PC-3 (cell line): ENCODE measurements at regions not wholly inside any gene's neighbourhood (a gene's known extent, or its start where the extent isn't known, plus 50 kb on each side); places are given as distances from the start of the nearest gene placed in this dataset.

ENCODE experiments used
- ATAC-seq: fragments of 200-7000 bp; cut with Tn5 transposase; 2 replicates; pipeline ENCODE4 v1.9.1; 2020; ENCODE audit warnings: mild to moderate bottlenecking, moderate library complexity
- BruUV-seq: library from RNA; stranded (reverse); fragments of 400-500 nt; replicated peaks from 2 replicates; lab custom pipeline; 2021; lab: Mats Ljungman, UMichigan
- CTCF ChIA-PET: fragments of 300-600 bp; sonication (Branson Sonifier 250); formaldehyde crosslinking; loops from one replicate; lab custom pipeline; 2022; ENCODE audit warnings: antibody characterized with exemption; lab: Charles Lee
- POLR2A ChIA-PET: fragments of 300-600 bp; sonication (Branson Sonifier 250); formaldehyde crosslinking; loops from one replicate; lab custom pipeline; 2022; ENCODE audit warnings: antibody characterized with exemption; ENCODE audit not compliant: unreplicated experiment; lab: Charles Lee
- DNase-seq: peaks from one replicate; pipeline ENCODE4 v3.0.0-alpha.2; 2015
- H2AFZ ChIP-seq: fragments of 300-600 bp; sonication (generic); 2 replicates; pipeline ENCODE4 v1.6.0; 2016; ENCODE audit warnings: antibody characterized with exemption, low read length
- H3F3A ChIP-seq: fragments of 300-600 bp; sonication (generic); one replicate; pipeline ENCODE4 v1.6.0; 2017; ENCODE audit warnings: antibody characterized with exemption, low read length, control low read depth, mild to moderate bottlenecking; ENCODE audit not compliant: unreplicated experiment
- H3K27ac ChIP-seq: fragments of 300-600 bp; sonication (generic); 2 replicates; pipeline ENCODE4 v1.5.1; 2016; ENCODE audit warnings: mild to moderate bottlenecking, low read length
- H3K27me3 ChIP-seq: fragments of 300-600 bp; sonication (generic); 2 replicates; pipeline ENCODE4 v1.6.1; 2016; ENCODE audit warnings: low read length, mixed read lengths
- H3K36me3 ChIP-seq: fragments of 300-600 bp; sonication (generic); 2 replicates; pipeline ENCODE4 v1.6.1; 2016; ENCODE audit warnings: low read depth, mixed run types, low read length, mixed read lengths
- H3K4me1 ChIP-seq: fragments of 300-600 bp; sonication (generic); 2 replicates; pipeline ENCODE4 v1.5.1; 2016; ENCODE audit warnings: low read length; ENCODE audit not compliant: insufficient read depth
- H3K4me2 ChIP-seq: fragments of 300-600 bp; sonication (generic); 2 replicates; pipeline ENCODE4 v1.6.0; 2016; ENCODE audit warnings: low read length
- H3K4me3 ChIP-seq: fragments of 300-600 bp; sonication (generic); 2 replicates; pipeline ENCODE4 v1.5.1; 2016; ENCODE audit warnings: mild to moderate bottlenecking, low read length, mixed read lengths
- H3K79me2 ChIP-seq: fragments of 300-600 bp; sonication (generic); 2 replicates; pipeline ENCODE4 v1.6.1; 2017; ENCODE audit warnings: low read length, mixed read lengths
- H3K9ac ChIP-seq: fragments of 300-600 bp; sonication (generic); 2 replicates; pipeline ENCODE4 v1.6.0; 2016; ENCODE audit warnings: mild to moderate bottlenecking, low read length
- H3K9me2 ChIP-seq: fragments of 300-600 bp; sonication (generic); replicated peaks from 2 replicates; pipeline ENCODE4 v1.6.1; 2016; ENCODE audit warnings: mixed run types, low read length, mixed read lengths
- H3K9me3 ChIP-seq: fragments of 300-600 bp; sonication (generic); 2 replicates; pipeline ENCODE4 v1.6.1; 2016; ENCODE audit warnings: low read length, mixed read lengths
- H4K20me1 ChIP-seq: fragments of 300-600 bp; sonication (generic); 2 replicates; pipeline ENCODE4 v1.6.1; 2016; ENCODE audit warnings: low read length, mixed read lengths
- EZH2 ChIP-seq: fragments of 300-600 bp; sonication (generic); IDR thresholded peaks from one replicate; pipeline ENCODE4 v1.6.1; 2017; ENCODE audit warnings: antibody characterized with exemption, mild to moderate bottlenecking, low read length; ENCODE audit not compliant: unreplicated experiment
- EZH2phosphoT487 ChIP-seq: fragments of 300-600 bp; sonication (generic); IDR thresholded peaks from 2 replicates; pipeline ENCODE4 v1.6.1; 2018; ENCODE audit warnings: mild to moderate bottlenecking, antibody characterized with exemption, low read length, borderline replicate concordance
- intact Hi-C: fragments of 100-400 bp; cut with micrococcal nuclease; formaldehyde crosslinking; loops from 2 replicates; pipeline ENCODE4 v1.9.0; 2023
- TF ChIP-seq, protein P1 (sequence below): fragments of 300-600 bp; sonication (generic); conservative IDR thresholded peaks from 2 replicates; pipeline ENCODE4 v1.5.1; 2017; ENCODE audit warnings: antibody characterized with exemption, low read depth, mild to moderate bottlenecking, low read length

DNA sequence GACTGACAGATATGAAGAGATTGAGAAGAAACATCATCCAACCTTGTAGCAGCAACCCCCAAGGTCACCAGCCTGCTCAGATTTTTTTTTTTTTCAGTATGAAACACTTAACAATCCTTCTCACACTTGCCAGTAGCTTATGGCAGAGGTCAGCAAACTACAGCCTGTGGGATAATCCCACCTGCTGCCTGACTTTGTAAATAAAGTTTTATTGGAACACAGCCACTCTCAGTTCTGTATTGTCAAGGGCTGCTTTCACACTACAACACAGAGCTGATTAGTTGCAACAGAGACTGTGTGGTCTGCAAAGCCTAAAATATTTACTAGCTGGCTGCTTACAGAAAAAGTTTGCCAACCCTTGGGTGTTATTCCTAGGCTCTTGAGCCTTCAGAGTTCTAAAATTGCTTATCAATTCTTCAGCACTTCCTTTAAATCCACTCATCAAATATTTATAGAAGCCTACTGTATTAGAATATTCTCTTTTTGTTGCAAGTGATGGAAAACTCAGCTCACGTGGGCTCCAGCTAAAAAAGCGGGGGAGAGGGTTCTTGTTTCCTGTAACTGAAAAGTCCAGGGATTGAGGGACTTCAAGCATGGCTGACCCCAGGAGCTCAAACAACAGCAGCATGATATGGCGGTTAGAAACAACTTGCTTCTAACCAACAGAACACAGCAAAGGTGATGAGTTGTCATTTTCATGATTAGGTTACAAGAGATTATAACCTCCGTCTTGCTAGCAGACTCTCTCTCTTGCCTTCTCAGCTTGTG lies 246.1 kb downstream of the SHQ1 start:
- intact Hi-C loops, result no loop called here
- Histone ChIP-seq H3K4me2 (no peak overlapping the region), H3K36me3 (no peaks in the 10 kb centered on the region), H3K9me3 (no peaks in the 10 kb centered on the region), H3K27ac (no peak overlapping the region), H3K4me1 (no peaks in the 10 kb centered on the region), H3K79me2 (no peaks in the 10 kb centered on the region), H3K4me3 (no peak overlapping the region), H2AFZ (no peak overlapping the region), H3F3A (no peaks in the 10 kb centered on the region), H3K9ac (no peak overlapping the region), H3K9me2 (0 out of 2 replicates have a peak, but pooled peaks cover under 1% of the 10 kb centered on the region), H3K27me3 (no peaks in the 10 kb centered on the region), H4K20me1 (no peaks in the 10 kb centered on the region)
- no TSS peak for BruUV-seq
- no peak for ATAC-seq
- TF ChIP-seq, protein P1, sequence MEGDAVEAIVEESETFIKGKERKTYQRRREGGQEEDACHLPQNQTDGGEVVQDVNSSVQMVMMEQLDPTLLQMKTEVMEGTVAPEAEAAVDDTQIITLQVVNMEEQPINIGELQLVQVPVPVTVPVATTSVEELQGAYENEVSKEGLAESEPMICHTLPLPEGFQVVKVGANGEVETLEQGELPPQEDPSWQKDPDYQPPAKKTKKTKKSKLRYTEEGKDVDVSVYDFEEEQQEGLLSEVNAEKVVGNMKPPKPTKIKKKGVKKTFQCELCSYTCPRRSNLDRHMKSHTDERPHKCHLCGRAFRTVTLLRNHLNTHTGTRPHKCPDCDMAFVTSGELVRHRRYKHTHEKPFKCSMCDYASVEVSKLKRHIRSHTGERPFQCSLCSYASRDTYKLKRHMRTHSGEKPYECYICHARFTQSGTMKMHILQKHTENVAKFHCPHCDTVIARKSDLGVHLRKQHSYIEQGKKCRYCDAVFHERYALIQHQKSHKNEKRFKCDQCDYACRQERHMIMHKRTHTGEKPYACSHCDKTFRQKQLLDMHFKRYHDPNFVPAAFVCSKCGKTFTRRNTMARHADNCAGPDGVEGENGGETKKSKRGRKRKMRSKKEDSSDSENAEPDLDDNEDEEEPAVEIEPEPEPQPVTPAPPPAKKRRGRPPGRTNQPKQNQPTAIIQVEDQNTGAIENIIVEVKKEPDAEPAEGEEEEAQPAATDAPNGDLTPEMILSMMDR, result no peak
- TF ChIP-seq EZH2 (no peak), EZH2phosphoT487 (no peak)
- ChIA-PET CTCF (no interaction called here), POLR2A (no interaction called here)
- DNase-seq, result no peak

DNA sequence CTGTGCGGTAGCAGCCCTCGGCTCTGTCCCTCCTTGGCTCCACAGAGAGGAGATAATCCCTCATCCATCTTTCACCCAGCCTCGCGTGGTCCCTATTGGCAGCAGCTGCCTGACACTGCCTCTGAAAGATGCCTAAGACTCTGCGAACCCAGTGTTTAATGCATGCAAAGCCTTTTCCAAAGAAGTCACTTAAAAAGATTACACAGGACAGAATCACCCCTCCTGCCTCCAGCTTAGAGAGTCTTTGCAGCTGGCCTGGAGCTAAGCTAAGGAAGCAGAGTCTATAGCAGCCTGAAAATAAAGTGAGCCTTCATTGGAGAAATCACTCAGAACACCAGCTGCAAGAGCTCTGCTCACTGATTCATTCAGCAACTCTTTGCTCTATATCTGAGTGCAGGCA lies 247.2 kb downstream of the SHQ1 start:
- TF ChIP-seq, protein P1, result no peak
- TF ChIP-seq EZH2, result no peak
- TF ChIP-seq EZH2phosphoT487, result no peak
- Histone ChIP-seq H3K4me1 (no peaks in the 10 kb centered on the region), H4K20me1 (no peaks in the 10 kb centered on the region), H3F3A (no peaks in the 10 kb centered on the region), H3K27me3 (no peaks in the 10 kb centered on the region), H3K36me3 (no peaks in the 10 kb centered on the region), H3K79me2 (no peaks in the 10 kb centered on the region), H2AFZ (no peak overlapping the region), H3K9ac (no peak overlapping the region), H3K4me2 (no peak overlapping the region), H3K27ac (no peak overlapping the region), H3K9me3 (no peaks in the 10 kb centered on the region), H3K4me3 (no peak overlapping the region), H3K9me2 (no peaks in the 10 kb centered on the region)
- DNase-seq (no peak), ATAC-seq (no peak)
- POLR2A ChIA-PET, result no interaction called here
- BruUV-seq, result no TSS peak
- intact Hi-C loops, result no loop called here
- CTCF ChIA-PET, result no interaction called here

DNA sequence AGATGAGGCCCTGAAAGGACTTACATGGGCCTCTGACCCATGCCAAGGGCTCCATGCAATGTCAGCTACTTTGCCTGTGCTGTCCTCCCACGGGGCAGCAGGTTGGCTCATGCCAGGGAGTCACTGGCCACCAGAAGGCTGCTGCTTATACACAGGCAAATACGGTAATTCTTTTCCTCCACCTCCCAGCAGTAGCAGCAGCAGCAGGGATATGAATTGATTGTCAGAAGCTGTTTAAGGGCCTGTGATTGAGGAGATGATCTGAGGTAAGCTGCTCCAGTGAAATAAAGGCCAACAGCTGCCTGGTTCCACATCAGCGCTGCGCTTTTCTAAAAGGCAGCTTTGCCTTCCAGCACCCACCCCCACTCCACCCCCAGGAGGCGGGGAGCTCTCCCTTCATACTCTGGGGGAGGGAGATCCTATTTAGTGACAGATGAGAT lies 250.5 kb downstream of the SHQ1 start:
- DNase-seq, result no peak
- Histone ChIP-seq H3K4me1 (no peaks in the 10 kb centered on the region), H3K36me3 (no peaks in the 10 kb centered on the region), H3K27ac (no peak overlapping the region), H3K4me3 (no peak overlapping the region), H3K9me2 (no peaks in the 10 kb centered on the region), H4K20me1 (no peaks in the 10 kb centered on the region), H3F3A (no peaks in the 10 kb centered on the region), H3K27me3 (no peaks in the 10 kb centered on the region), H2AFZ (no peak overlapping the region), H3K9me3 (no peaks in the 10 kb centered on the region), H3K4me2 (no peak overlapping the region), H3K9ac (no peak overlapping the region), H3K79me2 (no peaks in the 10 kb centered on the region)
- ATAC-seq, result no peak
- POLR2A ChIA-PET, result interaction anchor here (0.6 kb wide), 1 partner anchor 115 kb away, joined by 4 read pairs; no protein-coding TSS in a partner anchor
- CTCF ChIA-PET, result no interaction called here
- no TSS peak for BruUV-seq
- intact Hi-C loops, result no loop called here
- TF ChIP-seq, protein P1, result no peak
- TF ChIP-seq EZH2 (no peak), EZH2phosphoT487 (no peak)
